ENCODE measurements at regions not wholly inside any gene's neighbourhood (a gene's known extent, or its start where the extent isn't known, plus 50 kb on each side); places are given as distances from the start of the nearest gene placed in this dataset.

- Histone ChIP-seq H3K9me1 (ENCODE audit: insufficient read depth, low read length) (no peaks in the 10 kb centered on the region), H3K18ac (ENCODE audit: low read depth, low read length) (no peak overlapping the region), H3K9me3 (ENCODE audit: control insufficient read depth, insufficient read depth, low read length) (peaks cover 5% of the 10 kb centered on the region), H2AK9ac (replicated peaks; ENCODE audit: low read depth, low read length, poor library complexity) (no peak overlapping the region), H3K4me3 (ENCODE audit: insufficient read depth, low read depth, low read length) (no peak overlapping the region), H3K27me3 (ENCODE audit: control insufficient read depth, insufficient read depth, low read length) (peaks cover 16% of the 10 kb centered on the region), H3K14ac (replicated peaks; ENCODE audit: low read depth, low read length) (no peak overlapping the region), H3K4me2 (ENCODE audit: low read depth, low read length) (no peak overlapping the region), H3K56ac (ENCODE audit: extremely low read depth, insufficient read depth, low read length) (no peak overlapping the region), H4K5ac (ENCODE audit: low read depth, low read length) (no peak overlapping the region), H3K79me1 (ENCODE audit: low read depth in 1 of 2, low read length in 2 of 2) (no peaks in the 10 kb centered on the region), H4K20me1 (ENCODE audit: insufficient read depth, low read length) (no peaks in the 10 kb centered on the region), H3K36me3 (ENCODE audit: control insufficient read depth, insufficient read depth, low read length) (no peaks in the 10 kb centered on the region), H3K27ac (ENCODE audit: insufficient read depth, low read length) (no peak overlapping the region), H3K4me1 (ENCODE audit: control insufficient read depth, insufficient read depth, low read length) (no peaks in the 10 kb centered on the region), H2BK5ac (ENCODE audit: low read depth, low read length, poor library complexity, severe bottlenecking) (no peak overlapping the region), H2AFZ (replicated peaks; ENCODE audit: low read length, poor library complexity) (no peak overlapping the region), H3K4ac (ENCODE audit: low read depth, low read length) (no peak overlapping the region), H2AK5ac (ENCODE audit: low read depth, low read length) (no peak overlapping the region), H2BK15ac (ENCODE audit: low read depth, low read length) (no peak overlapping the region), H4K91ac (ENCODE audit: insufficient read depth, low read depth, low read length) (no peak overlapping the region), H2BK20ac (ENCODE audit: low read depth, low read length) (no peak overlapping the region), H2BK120ac (ENCODE audit: low read depth, low read length) (no peak overlapping the region), H3K23ac (ENCODE audit: low read depth, low read length) (no peak overlapping the region), H3K9ac (ENCODE audit: low read depth, low read length) (no peak overlapping the region), H4K8ac (ENCODE audit: low read depth in 2 of 2, low read length in 2 of 2) (no peak overlapping the region)
- intact Hi-C loops (cut with micrococcal nuclease) (no loop called here), in situ Hi-C loops (cut with MboI; ENCODE audit: low sequenced_read_pairs) (no loop called here), dilution Hi-C loops (cut with HindIII; ENCODE audit: low sequenced_read_pairs, unreplicated experiment) (no loop called here)
- DNase-seq (no peak), ATAC-seq (ENCODE audit: low read depth) (no peak)
- BruUV-seq (replicated peaks), result no TSS peak
- no peak for TF ChIP-seq MAZ (IDR thresholded peaks at IDR 0.05; ENCODE audit: borderline replicate concordance, low read depth, low read length)
- TF ChIP-seq CEBPB (IDR thresholded peaks at IDR 0.05; ENCODE audit: low read depth, low read length), result no peak
- TF ChIP-seq SMC3 (IDR thresholded peaks at IDR 0.05; ENCODE audit: low read depth, low read length), result no peak
- TF ChIP-seq CHD1 (IDR thresholded peaks at IDR 0.05; ENCODE audit: low read depth, low read length), result no peak
- no peak for TF ChIP-seq RFX5 (IDR thresholded peaks at IDR 0.05; ENCODE audit: low read depth, low read length)
- no peak for TF ChIP-seq USF2 (IDR thresholded peaks at IDR 0.05; ENCODE audit: low read depth, low read length)
- no peak for TF ChIP-seq RAD21 (IDR thresholded peaks at IDR 0.05; ENCODE audit: low read length)
- TF ChIP-seq, protein P1, sequence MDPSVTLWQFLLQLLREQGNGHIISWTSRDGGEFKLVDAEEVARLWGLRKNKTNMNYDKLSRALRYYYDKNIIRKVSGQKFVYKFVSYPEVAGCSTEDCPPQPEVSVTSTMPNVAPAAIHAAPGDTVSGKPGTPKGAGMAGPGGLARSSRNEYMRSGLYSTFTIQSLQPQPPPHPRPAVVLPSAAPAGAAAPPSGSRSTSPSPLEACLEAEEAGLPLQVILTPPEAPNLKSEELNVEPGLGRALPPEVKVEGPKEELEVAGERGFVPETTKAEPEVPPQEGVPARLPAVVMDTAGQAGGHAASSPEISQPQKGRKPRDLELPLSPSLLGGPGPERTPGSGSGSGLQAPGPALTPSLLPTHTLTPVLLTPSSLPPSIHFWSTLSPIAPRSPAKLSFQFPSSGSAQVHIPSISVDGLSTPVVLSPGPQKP (IDR thresholded peaks at IDR 0.05; ENCODE audit: borderline replicate concordance, low read depth, low read length), result no peak
- TF ChIP-seq MXI1 (IDR thresholded peaks at IDR 0.05; ENCODE audit: borderline replicate concordance, low read depth, low read length), result no peak
- ChIA-PET POLR2A (ENCODE audit: unreplicated experiment) (no interaction called here), CTCF (no interaction called here)
- 62% methylated on average over 3 of the region's 15 CpGs; no CpG with 5 or more reads in 1 of the 2 experiments for WGBS, 2 experiments (ENCODE audit: extremely low coverage in 2 of 2, insufficient read length in 1 of 2)
Observed at GRCh38 chr20:61193164-61193563, 58.9 kb upstream of the CDH4 start.
